ENCODE measurements at regions not wholly inside any gene's neighbourhood (a gene's known extent, or its start where the extent isn't known, plus 50 kb on each side); places are given as distances from the start of the nearest gene placed in this dataset.

- no peak overlapping the region for H3K27ac ChIP-seq
- no peak for TF ChIP-seq CTCF (conservative IDR thresholded peaks at IDR 0.05)
These were observed 629.8 kb downstream of the ETV1 start for GRCh38 chr7:13359656-13360055.

- no peak for TF ChIP-seq CTCF (conservative IDR thresholded peaks at IDR 0.05)
- no peak overlapping the region for H3K27ac ChIP-seq
These were observed 602.7 kb downstream of the ETV1 start for GRCh38 chr7:13386741-13387140.

GRCh38 chr7:13407911-13408310, 581.6 kb downstream of the ETV1 start:
- no peak for TF ChIP-seq CTCF (conservative IDR thresholded peaks at IDR 0.05)

GRCh38 chr7:13411151-13411550, 578.3 kb downstream of the ETV1 start:
- TF ChIP-seq CTCF (conservative IDR thresholded peaks at IDR 0.05), result peak; percentile 42; the same call in 1 of the 2 replicates
- H3K27ac ChIP-seq, result no peak overlapping the region

More at GRCh38 chr7:13407911-13408310, 581.6 kb downstream of the ETV1 start:
- no peak overlapping the region for H3K27ac ChIP-seq

GRCh38 chr7:13411636-13412035, 577.8 kb downstream of the ETV1 start:
- no peak overlapping the region for H3K27ac ChIP-seq
- no peak for TF ChIP-seq CTCF (conservative IDR thresholded peaks at IDR 0.05)

GRCh38 chr7:13414181-13414580, 575.3 kb downstream of the ETV1 start:
- no peak for TF ChIP-seq CTCF (conservative IDR thresholded peaks at IDR 0.05)
- peak overlapping the region; percentile 12; the same call in 1 of the 2 replicates for H3K27ac ChIP-seq

GRCh38 chr7:13414661-13415107, 574.8 kb downstream of the ETV1 start:
- TF ChIP-seq CTCF (conservative IDR thresholded peaks at IDR 0.05), result peak; percentile 47
- H3K27ac ChIP-seq, result peak overlapping the region; percentile 12; the same call in 1 of the 2 replicates

All from VCaP (cell line).